ENCODE measurements at regions not wholly inside any gene's neighbourhood (a gene's known extent, or its start where the extent isn't known, plus 50 kb on each side); places are given as distances from the start of the nearest gene placed in this dataset.

DNA sequence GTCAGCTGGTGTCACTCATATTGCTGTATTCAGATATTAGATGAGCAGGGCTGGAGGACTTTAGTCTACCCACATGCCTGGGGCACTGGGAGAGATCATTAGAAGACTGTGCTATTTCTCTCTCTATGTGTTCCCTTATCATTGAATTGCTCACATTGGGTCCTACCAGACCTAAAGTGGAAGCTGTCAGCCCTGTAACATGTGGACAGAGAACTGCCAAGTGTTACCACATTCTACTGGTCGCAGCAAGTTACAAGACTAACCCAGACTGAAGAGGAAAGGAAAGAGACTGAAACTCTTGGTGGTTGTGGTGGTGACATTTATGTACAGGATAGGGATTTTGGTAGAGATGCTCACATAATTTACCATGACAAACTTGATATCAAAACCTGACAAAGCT, 627.1 kb upstream of the FZD8 start:
- no peaks in the 10 kb centered on the region for H3K4me1 ChIP-seq (ENCODE audit: control insufficient read depth, low read depth, low read length)
- no peak overlapping the region for H3K9ac ChIP-seq (ENCODE audit: low read length)
- no peak overlapping the region for H3K27ac ChIP-seq (ENCODE audit: low read length)
- H3K36me3 ChIP-seq (ENCODE audit: control insufficient read depth, low read depth, low read length): no peaks in the 10 kb centered on the region
- H3K9me3 ChIP-seq (ENCODE audit: control insufficient read depth, low read depth, low read length): no peaks in the 10 kb centered on the region
- no peaks in the 10 kb centered on the region for H3K27me3 ChIP-seq (ENCODE audit: control insufficient read depth, insufficient read depth, low read length)
- H3K4me3 ChIP-seq (ENCODE audit: low read length): no peak overlapping the region

DNA sequence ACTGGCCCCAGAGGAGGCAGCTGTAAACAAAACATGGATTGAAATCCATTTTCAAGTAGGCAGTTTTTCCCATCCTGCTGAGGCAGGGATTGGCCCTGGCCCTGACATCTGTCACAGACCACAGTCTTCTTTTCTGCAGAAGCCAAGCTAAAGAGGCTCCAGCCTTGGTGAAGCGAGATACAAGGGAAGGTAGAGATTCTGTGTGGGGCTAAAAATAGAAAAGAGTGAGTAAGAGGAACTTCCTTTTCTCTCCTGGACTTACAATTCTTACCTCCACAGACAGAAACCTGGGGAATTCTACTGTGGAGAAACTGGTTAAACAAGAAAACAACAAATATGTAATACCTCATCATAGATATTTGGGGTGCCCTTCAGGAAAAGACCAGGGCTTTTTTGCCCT, 624.8 kb upstream of the FZD8 start:
- Histone ChIP-seq H3K4me3 (ENCODE audit: low read length) (no peak overlapping the region), H3K9me3 (ENCODE audit: control insufficient read depth, low read depth, low read length) (no peaks in the 10 kb centered on the region), H3K9ac (ENCODE audit: low read length) (no peak overlapping the region), H3K27me3 (ENCODE audit: control insufficient read depth, insufficient read depth, low read length) (no peaks in the 10 kb centered on the region), H3K4me1 (ENCODE audit: control insufficient read depth, low read depth, low read length) (no peaks in the 10 kb centered on the region), H3K27ac (ENCODE audit: low read length) (no peak overlapping the region), H3K36me3 (ENCODE audit: control insufficient read depth, low read depth, low read length) (no peaks in the 10 kb centered on the region)

GRCh38 chr10:36265741-36266140, 623.6 kb upstream of the FZD8 start:
- no peak overlapping the region for H3K9ac ChIP-seq (ENCODE audit: low read length)
- no peak overlapping the region for H3K4me3 ChIP-seq (ENCODE audit: low read length)
- H3K36me3 ChIP-seq (ENCODE audit: control insufficient read depth, low read depth, low read length): no peaks in the 10 kb centered on the region
- H3K9me3 ChIP-seq (ENCODE audit: control insufficient read depth, low read depth, low read length): no peaks in the 10 kb centered on the region
- H3K27me3 ChIP-seq (ENCODE audit: control insufficient read depth, insufficient read depth, low read length): no peaks in the 10 kb centered on the region
- no peak overlapping the region for H3K27ac ChIP-seq (ENCODE audit: low read length)
- no peaks in the 10 kb centered on the region for H3K4me1 ChIP-seq (ENCODE audit: control insufficient read depth, low read depth, low read length)

GRCh38 chr10:36263871-36264270, 621.8 kb upstream of the FZD8 start:
- H3K27ac ChIP-seq (ENCODE audit: low read length): no peak overlapping the region
- H3K36me3 ChIP-seq (ENCODE audit: control insufficient read depth, low read depth, low read length): no peaks in the 10 kb centered on the region
- no peaks in the 10 kb centered on the region for H3K9me3 ChIP-seq (ENCODE audit: control insufficient read depth, low read depth, low read length)
- no peaks in the 10 kb centered on the region for H3K27me3 ChIP-seq (ENCODE audit: control insufficient read depth, insufficient read depth, low read length)
- H3K4me3 ChIP-seq (ENCODE audit: low read length): no peak overlapping the region
- no peak overlapping the region for H3K9ac ChIP-seq (ENCODE audit: low read length)
- no peaks in the 10 kb centered on the region for H3K4me1 ChIP-seq (ENCODE audit: control insufficient read depth, low read depth, low read length)

DNA sequence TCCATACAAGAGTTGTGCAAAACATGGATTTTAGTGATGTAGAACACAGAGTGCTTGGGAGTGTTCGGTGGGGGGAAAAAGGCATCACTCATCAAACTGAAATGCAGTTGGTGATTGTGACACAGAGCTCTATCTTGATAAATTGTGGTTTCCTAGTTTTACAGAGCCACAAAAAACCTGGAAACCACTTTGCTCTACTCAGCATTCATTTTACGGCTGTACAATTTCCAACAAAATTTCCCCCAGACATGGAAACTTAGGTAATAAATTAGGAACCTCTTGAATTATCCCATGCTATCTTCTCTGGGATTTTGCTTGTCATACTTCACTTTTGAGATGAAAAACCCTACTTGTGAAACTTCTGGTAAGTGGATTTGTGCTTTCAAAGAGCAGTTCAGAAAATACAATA, 614.9 kb upstream of the FZD8 start:
- H3K36me3 ChIP-seq (ENCODE audit: control insufficient read depth, low read depth, low read length): no peaks in the 10 kb centered on the region
- H3K27me3 ChIP-seq (ENCODE audit: control insufficient read depth, insufficient read depth, low read length): no peaks in the 10 kb centered on the region
- no peak overlapping the region for H3K4me3 ChIP-seq (ENCODE audit: low read length)
- H3K4me1 ChIP-seq (ENCODE audit: control insufficient read depth, low read depth, low read length): no peaks in the 10 kb centered on the region
- no peak overlapping the region for H3K27ac ChIP-seq (ENCODE audit: low read length)
- no peaks in the 10 kb centered on the region for H3K9me3 ChIP-seq (ENCODE audit: control insufficient read depth, low read depth, low read length)
- no peak overlapping the region for H3K9ac ChIP-seq (ENCODE audit: low read length)

GRCh38 chr10:36256166-36256565, 614.1 kb upstream of the FZD8 start:
- Histone ChIP-seq H3K4me3 (ENCODE audit: low read length) (no peak overlapping the region), H3K9me3 (ENCODE audit: control insufficient read depth, low read depth, low read length) (no peaks in the 10 kb centered on the region), H3K36me3 (ENCODE audit: control insufficient read depth, low read depth, low read length) (no peaks in the 10 kb centered on the region), H3K27ac (ENCODE audit: low read length) (no peak overlapping the region), H3K9ac (ENCODE audit: low read length) (no peak overlapping the region), H3K4me1 (ENCODE audit: control insufficient read depth, low read depth, low read length) (no peaks in the 10 kb centered on the region), H3K27me3 (ENCODE audit: control insufficient read depth, insufficient read depth, low read length) (no peaks in the 10 kb centered on the region)

DNA sequence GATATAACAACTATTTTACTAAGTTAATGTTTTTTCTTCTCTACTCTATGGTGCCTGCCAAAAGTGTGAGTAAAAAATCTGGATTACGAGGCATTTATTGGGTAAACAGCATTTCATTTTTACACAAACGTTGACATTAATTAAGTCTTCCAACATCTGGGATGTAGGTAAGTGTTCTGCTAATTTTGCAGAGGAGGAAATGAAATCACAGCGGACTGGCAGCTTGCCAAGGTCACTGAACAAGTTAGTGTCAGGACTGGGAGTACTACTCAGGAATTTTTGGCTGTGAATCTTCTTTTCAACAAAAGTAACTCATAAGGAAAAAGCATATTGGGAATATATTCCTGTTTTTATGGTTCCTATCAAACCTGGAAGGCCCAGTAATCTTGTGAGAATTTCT, 612.1 kb upstream of the FZD8 start:
- no peak overlapping the region for H3K27ac ChIP-seq (ENCODE audit: low read length)
- no peaks in the 10 kb centered on the region for H3K4me1 ChIP-seq (ENCODE audit: control insufficient read depth, low read depth, low read length)
- no peaks in the 10 kb centered on the region for H3K36me3 ChIP-seq (ENCODE audit: control insufficient read depth, low read depth, low read length)
- no peaks in the 10 kb centered on the region for H3K9me3 ChIP-seq (ENCODE audit: control insufficient read depth, low read depth, low read length)
- no peak overlapping the region for H3K9ac ChIP-seq (ENCODE audit: low read length)
- no peak overlapping the region for H3K4me3 ChIP-seq (ENCODE audit: low read length)
- no peaks in the 10 kb centered on the region for H3K27me3 ChIP-seq (ENCODE audit: control insufficient read depth, insufficient read depth, low read length)

GRCh38 chr10:36253731-36254130, 611.6 kb upstream of the FZD8 start:
- Histone ChIP-seq H3K9me3 (ENCODE audit: control insufficient read depth, low read depth, low read length) (no peaks in the 10 kb centered on the region), H3K4me1 (ENCODE audit: control insufficient read depth, low read depth, low read length) (no peaks in the 10 kb centered on the region), H3K27me3 (ENCODE audit: control insufficient read depth, insufficient read depth, low read length) (no peaks in the 10 kb centered on the region), H3K27ac (ENCODE audit: low read length) (no peak overlapping the region), H3K4me3 (ENCODE audit: low read length) (no peak overlapping the region), H3K36me3 (ENCODE audit: control insufficient read depth, low read depth, low read length) (no peaks in the 10 kb centered on the region), H3K9ac (ENCODE audit: low read length) (no peak overlapping the region)

DNA sequence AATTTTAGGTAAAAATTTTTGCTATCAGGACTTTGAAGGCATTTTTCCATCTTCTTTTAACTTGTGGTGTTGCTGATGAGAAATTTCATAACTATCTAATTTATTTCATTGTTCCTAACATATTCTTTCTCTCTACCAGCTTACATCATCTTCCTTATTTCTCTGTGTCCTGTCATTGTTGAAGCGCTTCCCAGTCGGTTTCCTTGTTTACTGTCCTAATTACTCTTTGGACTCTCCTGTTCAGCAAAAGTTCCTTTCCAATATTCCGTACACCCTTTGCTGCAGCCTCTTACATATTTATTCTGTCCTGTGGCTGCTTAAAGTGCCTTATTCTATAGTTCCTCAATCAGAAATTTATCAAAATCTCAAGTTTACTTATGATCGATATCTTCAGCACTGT, 609.0 kb upstream of the FZD8 start:
- H3K4me3 ChIP-seq (ENCODE audit: low read length): no peak overlapping the region
- H3K4me1 ChIP-seq (ENCODE audit: control insufficient read depth, low read depth, low read length): no peaks in the 10 kb centered on the region
- no peaks in the 10 kb centered on the region for H3K9me3 ChIP-seq (ENCODE audit: control insufficient read depth, low read depth, low read length)
- H3K9ac ChIP-seq (ENCODE audit: low read length): no peak overlapping the region
- H3K36me3 ChIP-seq (ENCODE audit: control insufficient read depth, low read depth, low read length): no peaks in the 10 kb centered on the region
- no peaks in the 10 kb centered on the region for H3K27me3 ChIP-seq (ENCODE audit: control insufficient read depth, insufficient read depth, low read length)
- no peak overlapping the region for H3K27ac ChIP-seq (ENCODE audit: low read length)

- no peak overlapping the region for H3K9ac ChIP-seq (ENCODE audit: low read length)
- H3K27ac ChIP-seq (ENCODE audit: low read length): no peak overlapping the region
- no peaks in the 10 kb centered on the region for H3K27me3 ChIP-seq (ENCODE audit: control insufficient read depth, insufficient read depth, low read length)
- H3K4me3 ChIP-seq (ENCODE audit: low read length): no peak overlapping the region
- no peaks in the 10 kb centered on the region for H3K9me3 ChIP-seq (ENCODE audit: control insufficient read depth, low read depth, low read length)
- H3K4me1 ChIP-seq (ENCODE audit: control insufficient read depth, low read depth, low read length): no peaks in the 10 kb centered on the region
- no peaks in the 10 kb centered on the region for H3K36me3 ChIP-seq (ENCODE audit: control insufficient read depth, low read depth, low read length)
Measured at GRCh38 chr10:36248304-36248981, 606.3 kb upstream of the FZD8 start.

DNA sequence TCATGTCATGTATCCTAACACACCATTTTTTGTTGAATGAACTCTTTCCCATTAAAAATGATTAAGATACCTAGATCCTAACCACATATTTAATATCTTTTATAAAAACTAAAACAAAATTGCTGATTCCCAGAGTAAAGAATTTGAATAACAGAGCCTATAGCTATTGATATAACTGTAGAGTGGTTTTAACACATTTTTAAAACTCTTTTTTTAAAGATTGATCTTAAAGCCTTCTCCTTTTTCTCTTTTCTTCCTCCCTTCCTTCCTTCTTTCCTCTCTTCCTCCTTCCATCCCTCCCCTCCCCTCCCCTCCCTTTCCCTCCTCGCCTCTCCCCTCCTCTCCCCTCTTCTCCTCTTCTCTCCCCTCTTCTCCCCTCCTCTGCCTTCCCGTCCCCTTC, 605.4 kb upstream of the FZD8 start:
- Histone ChIP-seq H3K36me3 (ENCODE audit: control insufficient read depth, low read depth, low read length) (no peaks in the 10 kb centered on the region), H3K4me3 (ENCODE audit: low read length) (no peak overlapping the region), H3K4me1 (ENCODE audit: control insufficient read depth, low read depth, low read length) (no peaks in the 10 kb centered on the region), H3K27me3 (ENCODE audit: control insufficient read depth, insufficient read depth, low read length) (no peaks in the 10 kb centered on the region), H3K9ac (ENCODE audit: low read length) (no peak overlapping the region), H3K9me3 (ENCODE audit: control insufficient read depth, low read depth, low read length) (no peaks in the 10 kb centered on the region), H3K27ac (ENCODE audit: low read length) (no peak overlapping the region)

DNA sequence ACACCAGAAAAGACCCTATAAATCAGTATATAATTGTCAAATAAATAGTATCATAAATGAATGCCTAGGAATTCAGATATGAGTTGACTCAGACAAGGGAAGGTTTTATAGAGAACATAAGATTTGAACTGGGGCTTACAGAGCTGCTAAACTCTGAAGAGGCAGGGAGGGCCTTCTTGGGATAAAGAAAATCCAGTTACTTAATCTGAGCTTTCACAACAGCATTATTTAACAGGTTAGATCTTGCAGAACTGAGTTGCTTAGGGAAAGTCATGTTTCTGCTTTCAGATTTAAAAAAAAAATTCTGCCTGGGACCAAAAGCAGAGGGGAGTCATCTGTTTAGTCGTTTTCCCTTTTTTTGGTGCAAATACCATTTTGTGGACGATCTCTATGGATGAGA, 594.8 kb upstream of the FZD8 start:
- Histone ChIP-seq H3K4me3 (ENCODE audit: low read length) (no peak overlapping the region), H3K9me3 (ENCODE audit: control insufficient read depth, low read depth, low read length) (peaks cover 3% of the 10 kb centered on the region), H3K9ac (ENCODE audit: low read length) (no peak overlapping the region), H3K27ac (ENCODE audit: low read length) (no peak overlapping the region), H3K4me1 (ENCODE audit: control insufficient read depth, low read depth, low read length) (no peaks in the 10 kb centered on the region), H3K36me3 (ENCODE audit: control insufficient read depth, low read depth, low read length) (no peaks in the 10 kb centered on the region), H3K27me3 (ENCODE audit: control insufficient read depth, insufficient read depth, low read length) (no peaks in the 10 kb centered on the region)
